SH-SY5Y (cell line): ENCODE measurements at regions not wholly inside any gene's neighbourhood (a gene's known extent, or its start where the extent isn't known, plus 50 kb on each side); places are given as distances from the start of the nearest gene placed in this dataset.

Experiments used
- GATA2 ChIP-seq: IDR thresholded peaks from 2 replicates; pipeline ENCODE4 v1.6.1; 2011; ENCODE audit warnings: mild to moderate bottlenecking, low read depth, low read length
- GATA3 ChIP-seq: IDR thresholded peaks from 2 replicates; pipeline ENCODE4 v1.6.1; 2011; ENCODE audit warnings: low read depth, mild to moderate bottlenecking, low read length, moderate library complexity

DNA sequence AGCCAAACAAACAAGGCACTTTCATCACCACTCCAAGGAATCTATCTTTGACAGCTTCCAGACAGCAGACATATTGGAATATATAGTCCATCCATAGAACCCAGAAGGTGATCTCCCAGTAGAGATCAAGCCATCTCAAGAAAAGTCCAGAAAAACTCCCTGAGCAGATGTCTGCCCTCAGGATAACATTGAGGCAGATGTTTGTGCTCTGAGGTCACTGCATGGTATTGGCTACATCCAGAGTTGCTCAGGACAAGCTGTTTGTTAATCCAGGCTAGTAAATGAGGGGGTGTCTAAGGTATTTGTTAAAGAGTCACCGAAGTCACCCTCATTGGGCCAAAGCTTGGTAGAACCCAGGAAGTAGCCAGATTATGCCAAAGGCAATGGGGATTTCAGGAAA lies 556.3 kb upstream of the KLF4 start:
- no peak for TF ChIP-seq GATA2

- TF ChIP-seq GATA3 (no peak), GATA2 (no peak)
Observed at GRCh38 chr9:108043585-108043984, 554.0 kb upstream of the KLF4 start.

DNA sequence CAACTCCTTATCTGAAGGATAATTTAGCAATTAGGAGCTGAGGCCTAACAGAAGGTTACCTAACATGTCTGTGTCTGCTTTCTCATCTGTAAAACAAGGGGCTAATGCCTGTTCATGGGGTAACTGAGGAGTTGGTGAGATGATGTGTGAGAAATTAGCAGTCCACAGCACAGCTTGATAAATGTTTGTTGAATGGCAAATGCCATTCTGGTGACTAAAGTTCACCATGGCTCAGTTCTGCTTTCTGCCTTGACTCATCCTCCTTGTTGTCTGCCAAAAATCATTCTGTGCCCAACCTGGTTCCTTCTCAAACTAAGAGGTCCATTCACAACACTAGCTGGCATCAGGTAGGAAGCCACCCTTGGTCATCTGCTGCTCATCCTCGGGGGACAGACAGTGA lies 552.0 kb upstream of the KLF4 start:
- TF ChIP-seq GATA2 (no peak), GATA3 (no peak)

DNA sequence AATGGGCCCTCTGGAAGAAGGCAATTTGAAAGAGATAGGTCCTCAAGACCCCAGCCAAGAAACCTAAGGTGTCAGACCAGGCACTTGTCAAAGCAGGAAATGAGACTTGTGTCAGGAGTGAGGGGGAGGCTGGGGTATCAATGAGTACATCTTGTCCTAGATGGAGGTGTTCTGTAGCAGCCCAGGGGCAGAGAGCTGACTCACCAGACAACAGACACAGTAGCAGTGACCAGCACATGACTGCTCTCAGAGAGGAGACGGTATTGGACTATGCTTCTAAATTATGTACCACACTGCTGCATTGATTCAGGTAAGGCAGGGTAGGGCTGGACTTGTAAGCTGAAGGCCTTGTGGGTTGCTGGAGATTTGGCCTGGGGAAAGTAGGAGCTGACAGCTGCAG lies 551.2 kb upstream of the KLF4 start:
- no peak for TF ChIP-seq GATA3
- TF ChIP-seq GATA2: no peak

DNA sequence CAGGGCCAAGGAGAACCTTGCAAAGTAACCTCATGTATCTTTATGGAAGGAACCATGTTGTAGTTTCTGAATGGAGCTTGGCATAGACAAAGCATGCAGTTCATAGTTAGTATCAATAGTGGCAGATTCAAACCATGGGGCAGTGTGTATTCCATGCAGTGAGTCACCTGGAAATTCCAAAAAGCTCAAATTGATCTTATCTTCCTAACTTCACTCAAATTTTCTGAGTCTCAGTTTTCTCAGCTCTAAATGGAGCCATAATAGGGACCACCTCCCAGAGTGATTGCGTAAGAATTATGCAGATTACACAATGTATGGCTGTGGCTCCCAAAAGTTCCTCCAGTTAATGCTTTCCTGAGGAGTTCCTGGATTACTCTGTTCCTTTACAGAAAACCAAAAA lies 549.9 kb upstream of the KLF4 start:
- TF ChIP-seq GATA2: no peak
- no peak for TF ChIP-seq GATA3

GRCh38 chr9:108039012-108039411 lies 549.4 kb upstream of the KLF4 start:
- no peak for TF ChIP-seq GATA3
- no peak for TF ChIP-seq GATA2

GRCh38 chr9:108035487-108035886 lies 545.9 kb upstream of the KLF4 start:
- TF ChIP-seq GATA2: no peak
- TF ChIP-seq GATA3: no peak

GRCh38 chr9:108033976-108034964 lies 544.7 kb upstream of the KLF4 start:
- TF ChIP-seq GATA2: no peak
- TF ChIP-seq GATA3: no peak

DNA sequence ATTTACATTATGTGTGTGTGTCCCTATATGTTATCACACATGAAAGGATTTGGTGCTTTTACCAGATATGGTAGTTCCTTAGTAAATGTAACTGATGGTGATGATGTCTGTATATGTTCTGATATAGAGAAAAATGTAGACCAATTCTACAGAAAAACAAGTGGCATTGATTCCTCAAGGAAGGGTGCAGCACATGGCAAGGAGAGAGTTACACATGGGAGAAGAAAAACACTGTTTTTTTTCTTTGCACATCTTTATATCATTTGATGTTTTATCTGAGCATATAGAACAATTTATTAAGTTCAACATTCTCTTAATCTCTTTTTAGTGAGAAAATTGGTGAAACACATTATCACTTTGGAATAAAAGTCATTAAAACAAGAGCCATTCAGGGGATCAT lies 535.0 kb upstream of the KLF4 start:
- TF ChIP-seq GATA2 (no peak), GATA3 (no peak)

- TF ChIP-seq GATA2 (no peak), GATA3 (no peak)
Observed at GRCh38 chr9:108022246-108022935, 532.8 kb upstream of the KLF4 start.

- TF ChIP-seq GATA3 (no peak), GATA2 (no peak)
Observed at GRCh38 chr9:108021096-108021710, 531.6 kb upstream of the KLF4 start.

DNA sequence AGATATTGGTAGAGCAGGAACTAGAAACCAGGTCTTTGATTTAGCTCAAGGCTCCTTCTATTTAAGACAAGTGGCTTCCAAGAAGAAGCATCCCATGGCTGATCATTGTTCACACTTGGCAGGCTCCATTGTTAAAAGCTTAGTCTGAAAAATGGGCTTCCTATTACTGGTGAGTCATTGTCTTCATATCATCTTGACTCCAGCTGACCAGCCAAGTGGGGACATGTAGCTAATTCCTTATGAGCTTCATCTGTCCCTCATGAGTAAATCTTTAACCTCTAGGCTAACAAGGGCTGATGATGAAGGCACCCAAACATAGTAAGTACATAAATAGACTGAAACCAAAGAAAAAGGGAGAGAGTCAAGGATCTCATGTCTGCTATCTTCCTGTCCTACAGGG lies 530.3 kb upstream of the KLF4 start:
- TF ChIP-seq GATA2 (no peak), GATA3 (no peak)

DNA sequence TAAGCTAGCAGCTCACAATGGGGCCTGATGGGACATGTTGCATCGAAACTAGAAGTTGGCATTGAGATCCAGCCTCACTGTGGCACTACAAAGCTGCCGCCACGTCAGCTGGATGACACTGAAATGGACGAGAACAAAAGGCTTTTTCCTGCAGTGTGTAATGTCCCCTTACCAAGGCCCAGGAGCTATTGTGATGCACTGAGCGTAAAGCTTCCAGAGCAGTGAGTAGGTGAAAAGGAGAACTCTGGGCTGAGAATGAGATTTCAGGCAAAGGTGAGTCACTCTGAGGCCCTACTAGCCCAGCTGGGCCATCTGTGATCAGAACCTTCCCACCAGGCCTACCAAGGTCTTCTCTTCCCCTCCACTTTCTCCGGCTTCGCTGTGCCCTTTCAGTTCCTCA lies 528.1 kb upstream of the KLF4 start:
- TF ChIP-seq GATA2 (no peak), GATA3 (no peak)

DNA sequence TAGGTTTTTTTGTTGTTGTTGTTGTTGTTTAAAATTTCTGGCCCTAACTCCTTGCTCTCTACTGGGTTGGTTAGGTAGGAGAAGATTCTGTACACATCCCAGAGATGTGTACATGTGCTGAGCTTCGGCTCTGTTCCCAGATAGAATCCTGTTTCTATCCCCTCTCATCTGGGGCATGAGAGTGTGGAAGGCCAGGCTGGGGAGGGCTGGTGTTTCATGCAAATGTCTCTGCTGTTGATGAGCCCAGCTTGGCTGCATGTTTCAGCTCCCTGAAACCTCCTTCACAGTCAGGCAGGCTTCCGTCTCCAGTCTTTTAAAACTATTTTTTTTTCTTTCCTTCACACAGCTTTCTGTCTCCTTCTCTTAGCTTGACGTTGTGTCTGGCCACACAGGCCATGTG lies 526.9 kb upstream of the KLF4 start:
- no peak for TF ChIP-seq GATA3
- TF ChIP-seq GATA2: no peak
